ENCODE measurements at regions not wholly inside any gene's neighbourhood (a gene's known extent, or its start where the extent isn't known, plus 50 kb on each side); places are given as distances from the start of the nearest gene placed in this dataset.

DNA sequence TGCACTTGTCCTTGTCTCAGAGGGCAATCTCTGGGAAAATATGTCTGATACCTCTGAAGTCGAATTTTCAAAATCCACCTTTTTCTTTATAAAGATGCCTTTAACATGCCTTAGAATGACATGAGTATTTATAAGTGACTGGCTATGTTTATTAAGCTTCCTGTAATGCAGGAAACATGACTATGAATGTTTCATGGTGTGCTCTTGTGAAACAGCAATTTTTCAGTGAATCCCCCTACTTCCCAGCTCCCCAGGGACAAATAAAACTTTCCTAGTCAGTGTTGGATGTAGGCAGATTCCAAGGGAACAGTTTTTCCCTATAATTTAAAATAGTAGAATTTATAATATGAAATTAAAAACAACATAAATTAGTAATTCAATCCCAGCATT, 437.0 kb downstream of the LMO4 start:
- H3K36me3 Mint-ChIP-seq (ENCODE audit: low read depth), result no peaks in the 10 kb centered on the region
- peaks cover 8% of the 10 kb centered on the region for H3K4me1 Mint-ChIP-seq
- H3K27me3 Mint-ChIP-seq (ENCODE audit: low read depth, poor library complexity), result no peaks in the 10 kb centered on the region
- no peak for TF ChIP-seq CTCF (IDR thresholded peaks at IDR 0.05)
- no peak overlapping the region for H3K4me3 Mint-ChIP-seq
- no peak for DNase-seq
- peaks cover 14% of the 10 kb centered on the region for H3K9me3 Mint-ChIP-seq
- no peak overlapping the region for H3K27ac Mint-ChIP-seq

DNA sequence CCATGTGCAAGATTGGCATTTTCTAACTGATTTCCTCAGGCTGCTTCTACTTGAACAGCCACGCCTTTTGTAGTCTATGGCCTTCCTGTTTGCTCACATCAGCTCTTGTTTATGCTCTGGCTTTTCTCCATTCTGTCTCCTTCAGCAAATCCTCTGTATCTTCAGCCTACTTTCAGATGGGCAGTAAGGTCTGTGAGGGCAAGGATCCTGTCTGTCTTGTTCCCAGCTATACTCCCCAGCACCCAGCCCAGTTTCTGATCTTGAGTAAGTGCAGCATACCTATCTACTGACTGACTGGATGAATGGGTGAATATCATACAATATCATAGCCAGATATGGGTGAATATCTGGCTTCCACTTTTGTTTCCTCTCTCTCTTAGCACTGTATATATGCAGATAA, 438.1 kb downstream of the LMO4 start:
- H3K9me3 Mint-ChIP-seq, result peaks cover 14% of the 10 kb centered on the region
- H3K27me3 Mint-ChIP-seq (ENCODE audit: low read depth, poor library complexity), result no peaks in the 10 kb centered on the region
- DNase-seq, result no peak
- peaks cover 8% of the 10 kb centered on the region for H3K4me1 Mint-ChIP-seq
- no peak overlapping the region for H3K27ac Mint-ChIP-seq
- TF ChIP-seq CTCF (IDR thresholded peaks at IDR 0.05), result no peak
- H3K4me3 Mint-ChIP-seq, result no peak overlapping the region
- H3K36me3 Mint-ChIP-seq (ENCODE audit: low read depth), result no peaks in the 10 kb centered on the region

DNA sequence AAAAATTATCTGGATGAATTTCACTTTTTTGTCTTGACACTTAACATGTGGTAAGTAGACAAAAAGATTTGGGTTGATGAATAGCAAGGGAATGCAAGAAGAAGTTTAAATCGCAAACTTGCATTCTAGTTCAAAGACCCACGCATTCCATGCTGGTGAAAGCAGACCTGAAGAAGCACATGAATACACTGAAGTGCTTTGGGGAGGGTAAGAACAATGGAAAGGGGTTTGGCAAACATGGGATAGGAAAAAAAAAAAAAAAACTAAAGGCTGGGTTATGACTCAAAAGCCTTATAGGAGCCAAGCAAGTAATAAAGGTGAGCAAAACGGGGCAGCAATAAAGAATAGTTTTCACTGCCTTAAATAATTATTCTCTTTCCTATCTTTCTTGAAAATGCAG, 450.2 kb downstream of the LMO4 start:
- H3K36me3 Mint-ChIP-seq (ENCODE audit: low read depth), result no peaks in the 10 kb centered on the region
- H3K27ac Mint-ChIP-seq, result no peak overlapping the region
- H3K9me3 Mint-ChIP-seq, result no peaks in the 10 kb centered on the region
- H3K4me3 Mint-ChIP-seq, result no peak overlapping the region
- peaks cover 5% of the 10 kb centered on the region for H3K27me3 Mint-ChIP-seq (ENCODE audit: low read depth, poor library complexity)
- no peak for DNase-seq
- TF ChIP-seq CTCF (IDR thresholded peaks at IDR 0.05), result no peak
- no peaks in the 10 kb centered on the region for H3K4me1 Mint-ChIP-seq

DNA sequence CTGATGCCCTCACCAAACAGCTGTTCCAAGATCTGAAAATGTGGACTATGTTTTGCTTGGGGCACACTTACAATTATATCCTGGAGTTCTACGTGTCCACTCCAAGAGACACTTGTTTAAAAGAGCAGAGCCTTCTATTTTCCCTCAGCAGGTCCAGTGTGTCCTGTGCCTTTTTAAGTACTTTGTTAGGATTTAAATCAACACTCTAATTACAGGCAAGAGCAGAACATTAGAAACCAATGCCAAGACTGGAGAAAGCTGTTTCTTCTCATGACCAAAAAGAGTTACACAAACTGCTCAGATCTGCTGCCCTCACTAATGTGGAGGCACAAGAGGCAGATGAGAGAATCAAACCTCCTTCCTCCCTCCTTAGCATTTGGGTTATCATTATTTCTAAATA, 452.9 kb downstream of the LMO4 start:
- Mint-ChIP-seq H3K4me3 (no peak overlapping the region), H3K36me3 (ENCODE audit: low read depth) (no peaks in the 10 kb centered on the region), H3K4me1 (no peaks in the 10 kb centered on the region), H3K27ac (no peak overlapping the region), H3K9me3 (no peaks in the 10 kb centered on the region), H3K27me3 (ENCODE audit: low read depth, poor library complexity) (peaks cover 8% of the 10 kb centered on the region)
- no peak for TF ChIP-seq CTCF (IDR thresholded peaks at IDR 0.05)
- DNase-seq, result no peak

- Mint-ChIP-seq H3K9me3 (no peaks in the 10 kb centered on the region), H3K27ac (no peak overlapping the region), H3K4me1 (no peaks in the 10 kb centered on the region), H3K4me3 (no peak overlapping the region), H3K27me3 (ENCODE audit: low read depth, poor library complexity) (peaks cover 8% of the 10 kb centered on the region), H3K36me3 (ENCODE audit: low read depth) (no peaks in the 10 kb centered on the region)
- DNase-seq, result no peak
- no peak for TF ChIP-seq CTCF (IDR thresholded peaks at IDR 0.05)
Observed at GRCh38 chr1:87783315-87783714, 454.6 kb downstream of the LMO4 start.

GRCh38 chr1:87785386-87785785, 456.7 kb downstream of the LMO4 start:
- TF ChIP-seq CTCF (IDR thresholded peaks at IDR 0.05), result no peak
- H3K36me3 Mint-ChIP-seq (ENCODE audit: low read depth), result no peaks in the 10 kb centered on the region
- H3K4me3 Mint-ChIP-seq, result no peak overlapping the region
- DNase-seq, result no peak
- no peaks in the 10 kb centered on the region for H3K9me3 Mint-ChIP-seq
- H3K27ac Mint-ChIP-seq, result no peak overlapping the region
- no peaks in the 10 kb centered on the region for H3K4me1 Mint-ChIP-seq
- H3K27me3 Mint-ChIP-seq (ENCODE audit: low read depth, poor library complexity), result peaks cover 5% of the 10 kb centered on the region
